ENCODE measurements at regions not wholly inside any gene's neighbourhood (a gene's known extent, or its start where the extent isn't known, plus 50 kb on each side); places are given as distances from the start of the nearest gene placed in this dataset.
A peak's percentile ranks its signal among the peaks of the same experiment; 100 is the strongest.

GRCh38 chr7:36021917-36022550, 131.0 kb upstream of the EEPD1 start:
- no peaks in the 10 kb centered on the region for H3K9me3 ChIP-seq
- no peaks in the 10 kb centered on the region for H3K27me3 ChIP-seq
- intact Hi-C loops (cut with DNase I), result loop anchor here in 1 of 10 donors (5.0 kb wide), 1 partner anchor 75 kb away; no protein-coding TSS in a partner anchor
- peak in 2 of 4 donors; percentile 24 to 53 for ATAC-seq
- WGBS, 4 donors, result 60 to 73% (median 71%) methylated on average over 11 of the region's 11 CpGs
- DNase-seq, result no peak
- TF ChIP-seq POLR2A (IDR thresholded peaks at IDR 0.05) (no peak), CTCF (IDR thresholded peaks at IDR 0.05) (no peak)
- H3K4me1 ChIP-seq, result peaks cover 0 to 10% (median 0%) of the 10 kb centered on the region in 12 donors
- no peak overlapping the region for H3K27ac ChIP-seq
- H3K36me3 ChIP-seq, result no peaks in the 10 kb centered on the region
- H3K4me3 ChIP-seq, result no peak overlapping the region

- WGBS, 4 donors, result 76 to 93% (median 84%) methylated on average over 2 of the region's 2 CpGs
- ATAC-seq (no peak), DNase-seq (no peak)
- Histone ChIP-seq H3K4me1 (peaks cover 0 to 10% (median 0%) of the 10 kb centered on the region in 12 donors), H3K36me3 (no peaks in the 10 kb centered on the region), H3K27ac (no peak overlapping the region), H3K4me3 (no peak overlapping the region), H3K9me3 (no peaks in the 10 kb centered on the region), H3K27me3 (no peaks in the 10 kb centered on the region)
- TF ChIP-seq CTCF (IDR thresholded peaks at IDR 0.05), result no peak
- TF ChIP-seq POLR2A (IDR thresholded peaks at IDR 0.05), result no peak
- intact Hi-C loops (cut with DNase I), result loop anchor here in 1 of 10 donors (5.0 kb wide), 1 partner anchor 74 kb away; no protein-coding TSS in a partner anchor
Observed at GRCh38 chr7:36023033-36023560, 130.0 kb upstream of the EEPD1 start.

GRCh38 chr7:36025190-36025589, 127.9 kb upstream of the EEPD1 start:
- no peaks in the 10 kb centered on the region for H3K36me3 ChIP-seq
- peaks cover 0 to 10% (median 0%) of the 10 kb centered on the region in 12 donors for H3K4me1 ChIP-seq
- no peak overlapping the region for H3K4me3 ChIP-seq
- no peaks in the 10 kb centered on the region for H3K27me3 ChIP-seq
- DNase-seq (no peak), ATAC-seq (no peak)
- H3K9me3 ChIP-seq, result no peaks in the 10 kb centered on the region
- no peak overlapping the region for H3K27ac ChIP-seq
- WGBS, 4 donors, result 64 to 79% (median 73%) methylated on average over 4 of the region's 4 CpGs
- TF ChIP-seq CTCF (IDR thresholded peaks at IDR 0.05), result no peak
- TF ChIP-seq POLR2A (IDR thresholded peaks at IDR 0.05), result no peak
- intact Hi-C loops (cut with DNase I), result loop anchor here in 1 of 10 donors (5.0 kb wide), 1 partner anchor 52 kb away; no protein-coding TSS in a partner anchor

GRCh38 chr7:36029311-36029710, 123.7 kb upstream of the EEPD1 start:
- H3K27me3 ChIP-seq, result no peaks in the 10 kb centered on the region
- ATAC-seq (no peak), DNase-seq (no peak)
- no peak overlapping the region for H3K27ac ChIP-seq
- H3K9me3 ChIP-seq, result no peaks in the 10 kb centered on the region
- H3K36me3 ChIP-seq, result no peaks in the 10 kb centered on the region
- WGBS, 4 donors, result 68 to 70% (median 69%) methylated on average over 4 of the region's 4 CpGs
- peaks cover 0 to 2% (median 0%) of the 10 kb centered on the region in 12 donors for H3K4me1 ChIP-seq
- intact Hi-C loops (cut with DNase I), result loop anchor here in 1 of 10 donors (5.0 kb wide), 1 partner anchor 48 kb away; no protein-coding TSS in a partner anchor
- no peak overlapping the region for H3K4me3 ChIP-seq
- TF ChIP-seq POLR2A (IDR thresholded peaks at IDR 0.05) (no peak), CTCF (IDR thresholded peaks at IDR 0.05) (no peak)

All from heart left ventricle (tissue), 16 donors.